ENCODE measurements at regions not wholly inside any gene's neighbourhood (a gene's known extent, or its start where the extent isn't known, plus 50 kb on each side); places are given as distances from the start of the nearest gene placed in this dataset.

DNA sequence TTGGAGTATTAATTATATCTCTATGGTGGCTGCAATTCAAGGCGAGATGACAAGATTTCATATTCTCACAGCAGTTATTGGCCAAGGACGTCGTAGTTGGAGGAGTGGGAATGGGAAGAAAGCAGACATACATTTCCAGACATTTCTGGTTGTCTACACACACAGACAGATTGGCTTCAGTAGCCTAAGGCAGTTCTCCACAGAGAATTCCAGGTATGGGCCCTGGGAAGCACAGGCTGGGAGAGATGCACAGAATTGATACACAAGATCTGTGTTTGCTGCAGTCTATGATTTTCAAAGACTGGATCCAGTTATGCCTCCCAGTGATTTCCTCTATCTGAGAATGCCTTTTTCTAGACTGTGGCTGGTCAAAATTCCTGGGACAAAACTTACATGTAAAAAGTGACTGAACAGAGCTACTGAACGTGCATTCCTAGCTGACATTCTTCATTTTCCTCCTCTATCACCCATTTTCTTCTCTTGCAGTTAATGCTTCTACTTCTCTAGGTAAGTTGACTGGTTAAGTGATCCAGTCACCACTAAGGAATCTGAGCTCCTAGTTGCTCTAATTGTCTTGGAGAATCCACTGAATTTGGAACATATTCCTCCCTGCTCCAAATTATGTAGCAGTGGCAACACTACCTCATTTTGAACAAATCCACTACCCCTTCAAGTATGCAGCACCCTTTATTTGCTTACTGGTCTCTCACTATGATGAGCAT, 386.7 kb upstream of the CDH7 start:
- H3K4me3 Mint-ChIP-seq (ENCODE audit: unreplicated experiment) = no peak overlapping the region
- H3K36me3 Mint-ChIP-seq (ENCODE audit: low read depth, unreplicated experiment) = no peaks in the 10 kb centered on the region
- no peak overlapping the region for H3K27ac Mint-ChIP-seq (ENCODE audit: unreplicated experiment)
- no peaks in the 10 kb centered on the region for H3K4me1 Mint-ChIP-seq (ENCODE audit: unreplicated experiment)
- TF ChIP-seq, protein P1, sequence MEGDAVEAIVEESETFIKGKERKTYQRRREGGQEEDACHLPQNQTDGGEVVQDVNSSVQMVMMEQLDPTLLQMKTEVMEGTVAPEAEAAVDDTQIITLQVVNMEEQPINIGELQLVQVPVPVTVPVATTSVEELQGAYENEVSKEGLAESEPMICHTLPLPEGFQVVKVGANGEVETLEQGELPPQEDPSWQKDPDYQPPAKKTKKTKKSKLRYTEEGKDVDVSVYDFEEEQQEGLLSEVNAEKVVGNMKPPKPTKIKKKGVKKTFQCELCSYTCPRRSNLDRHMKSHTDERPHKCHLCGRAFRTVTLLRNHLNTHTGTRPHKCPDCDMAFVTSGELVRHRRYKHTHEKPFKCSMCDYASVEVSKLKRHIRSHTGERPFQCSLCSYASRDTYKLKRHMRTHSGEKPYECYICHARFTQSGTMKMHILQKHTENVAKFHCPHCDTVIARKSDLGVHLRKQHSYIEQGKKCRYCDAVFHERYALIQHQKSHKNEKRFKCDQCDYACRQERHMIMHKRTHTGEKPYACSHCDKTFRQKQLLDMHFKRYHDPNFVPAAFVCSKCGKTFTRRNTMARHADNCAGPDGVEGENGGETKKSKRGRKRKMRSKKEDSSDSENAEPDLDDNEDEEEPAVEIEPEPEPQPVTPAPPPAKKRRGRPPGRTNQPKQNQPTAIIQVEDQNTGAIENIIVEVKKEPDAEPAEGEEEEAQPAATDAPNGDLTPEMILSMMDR (IDR thresholded peaks at IDR 0.05; ENCODE audit: unreplicated experiment) = no peak
- no peaks in the 10 kb centered on the region for H3K27me3 Mint-ChIP-seq (ENCODE audit: unreplicated experiment)
- no peaks in the 10 kb centered on the region for H3K9me3 Mint-ChIP-seq (ENCODE audit: unreplicated experiment)
- DNase-seq (ENCODE audit: low spot score) = no peak

DNA sequence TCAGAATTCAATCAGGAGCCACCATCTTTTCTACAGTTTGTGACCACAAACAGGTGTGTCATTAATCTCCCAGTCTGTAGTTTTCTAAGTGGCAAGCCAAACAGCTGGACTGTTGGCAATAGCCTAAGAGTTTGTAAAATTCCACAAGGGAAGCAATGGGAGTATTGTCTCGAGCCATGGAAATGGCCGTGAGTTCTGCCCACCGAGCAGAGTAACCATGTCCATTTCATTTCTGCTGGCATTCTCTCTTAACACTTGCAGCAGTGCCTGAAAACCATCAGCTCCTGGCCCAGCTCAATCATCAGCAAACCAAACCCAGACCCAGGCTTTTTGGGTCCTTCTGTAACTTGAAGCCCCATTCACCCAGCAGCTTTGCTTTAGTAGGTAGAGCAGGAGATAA, 387.8 kb upstream of the CDH7 start:
- TF ChIP-seq, protein P1 (IDR thresholded peaks at IDR 0.05; ENCODE audit: unreplicated experiment) = no peak
- no peaks in the 10 kb centered on the region for H3K36me3 Mint-ChIP-seq (ENCODE audit: low read depth, unreplicated experiment)
- no peak overlapping the region for H3K27ac Mint-ChIP-seq (ENCODE audit: unreplicated experiment)
- H3K27me3 Mint-ChIP-seq (ENCODE audit: unreplicated experiment) = no peaks in the 10 kb centered on the region
- DNase-seq (ENCODE audit: low spot score) = no peak
- H3K9me3 Mint-ChIP-seq (ENCODE audit: unreplicated experiment) = no peaks in the 10 kb centered on the region
- no peak overlapping the region for H3K4me3 Mint-ChIP-seq (ENCODE audit: unreplicated experiment)
- H3K4me1 Mint-ChIP-seq (ENCODE audit: unreplicated experiment) = no peaks in the 10 kb centered on the region

DNA sequence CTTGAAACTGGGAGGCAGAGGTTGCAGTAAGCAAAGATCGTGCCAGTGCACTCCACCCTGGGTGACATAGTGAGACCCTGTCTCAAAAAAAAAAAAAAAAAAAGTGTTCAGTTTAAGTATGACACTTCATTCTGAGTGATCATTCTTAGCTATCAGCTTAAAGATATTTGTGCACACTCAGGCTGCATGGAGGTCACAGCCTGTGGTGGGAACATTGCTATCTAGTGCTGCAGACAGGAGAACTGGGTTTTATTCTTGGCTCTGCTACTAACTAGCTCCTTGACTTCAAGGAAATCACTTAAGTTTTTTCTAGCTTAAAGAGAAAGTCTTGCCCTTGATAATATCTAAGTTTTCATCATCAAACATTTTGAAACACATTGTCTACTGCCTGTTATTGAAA, 391.3 kb upstream of the CDH7 start:
- Mint-ChIP-seq H3K36me3 (ENCODE audit: low read depth, unreplicated experiment) (no peaks in the 10 kb centered on the region), H3K9me3 (ENCODE audit: unreplicated experiment) (no peaks in the 10 kb centered on the region), H3K27ac (ENCODE audit: unreplicated experiment) (no peak overlapping the region), H3K4me3 (ENCODE audit: unreplicated experiment) (no peak overlapping the region), H3K4me1 (ENCODE audit: unreplicated experiment) (no peaks in the 10 kb centered on the region), H3K27me3 (ENCODE audit: unreplicated experiment) (no peaks in the 10 kb centered on the region)
- TF ChIP-seq, protein P1 (IDR thresholded peaks at IDR 0.05; ENCODE audit: unreplicated experiment) = no peak
- no peak for DNase-seq (ENCODE audit: low spot score)

DNA sequence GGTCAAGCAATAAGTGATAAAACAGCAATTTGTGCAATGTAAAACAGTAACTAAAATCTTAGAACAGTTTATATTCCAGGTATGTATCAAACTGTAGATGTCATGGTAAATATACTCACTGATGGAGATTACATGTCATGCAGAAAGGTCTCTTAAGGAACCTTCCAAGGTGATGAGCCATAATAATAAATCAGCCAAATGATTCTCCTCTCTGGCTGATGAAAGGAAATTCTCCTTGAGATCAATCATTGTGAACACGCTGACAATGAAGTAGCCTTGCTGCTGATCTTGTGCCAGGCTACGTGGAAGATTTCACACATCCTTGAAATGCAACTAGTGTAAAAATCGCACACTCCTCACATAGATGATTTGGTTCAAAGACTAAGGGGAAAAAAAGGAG, 392.5 kb upstream of the CDH7 start:
- Mint-ChIP-seq H3K27ac (ENCODE audit: unreplicated experiment) (no peak overlapping the region), H3K36me3 (ENCODE audit: low read depth, unreplicated experiment) (no peaks in the 10 kb centered on the region), H3K4me3 (ENCODE audit: unreplicated experiment) (no peak overlapping the region), H3K9me3 (ENCODE audit: unreplicated experiment) (no peaks in the 10 kb centered on the region), H3K4me1 (ENCODE audit: unreplicated experiment) (no peaks in the 10 kb centered on the region), H3K27me3 (ENCODE audit: unreplicated experiment) (no peaks in the 10 kb centered on the region)
- no peak for DNase-seq (ENCODE audit: low spot score)
- TF ChIP-seq, protein P1 (IDR thresholded peaks at IDR 0.05; ENCODE audit: unreplicated experiment) = no peak

DNA sequence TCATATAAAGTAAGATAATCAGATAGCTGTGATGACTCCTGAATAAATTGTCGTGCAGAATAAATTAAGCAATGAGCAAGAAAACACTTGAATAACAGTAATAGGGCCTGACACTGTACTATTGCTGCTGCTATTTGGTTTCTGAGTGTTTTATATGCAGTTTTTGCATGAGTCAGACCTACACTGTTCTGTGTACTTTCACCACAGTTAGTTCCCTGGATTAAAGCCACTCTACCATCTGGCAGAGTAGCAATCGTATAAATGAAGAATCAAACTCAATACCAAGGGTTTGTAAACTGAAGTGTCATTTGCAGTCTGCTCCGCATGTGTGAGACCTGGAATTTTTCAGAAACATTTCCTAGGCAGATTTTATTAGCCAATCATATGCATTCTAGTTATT, 398.6 kb upstream of the CDH7 start:
- Mint-ChIP-seq H3K27ac (ENCODE audit: unreplicated experiment) (no peak overlapping the region), H3K36me3 (ENCODE audit: low read depth, unreplicated experiment) (no peaks in the 10 kb centered on the region), H3K9me3 (ENCODE audit: unreplicated experiment) (no peaks in the 10 kb centered on the region), H3K27me3 (ENCODE audit: unreplicated experiment) (no peaks in the 10 kb centered on the region), H3K4me1 (ENCODE audit: unreplicated experiment) (no peaks in the 10 kb centered on the region), H3K4me3 (ENCODE audit: unreplicated experiment) (no peak overlapping the region)
- no peak for DNase-seq (ENCODE audit: low spot score)
- TF ChIP-seq, protein P1 (IDR thresholded peaks at IDR 0.05; ENCODE audit: unreplicated experiment) = no peak

All from endothelial cell (in vitro differentiated cells).